Ascending aorta (tissue), 2 donors: ENCODE measurements at regions not wholly inside any gene's neighbourhood (a gene's known extent, or its start where the extent isn't known, plus 50 kb on each side); places are given as distances from the start of the nearest gene placed in this dataset.

Source experiments
- DNase-seq, 2 donors: peaks; one replicate each; pipeline ENCODE4 v3.0.0-alpha.2; 2019; ENCODE audit warnings: low spot score in 2 of 2
- H3K27ac ChIP-seq, 2 donors: fragments of 200-600 bp; sonication (generic); one replicate each; pipeline ENCODE4 v1.5.1; 2016 to 2017; ENCODE audit warnings: mild to moderate bottlenecking in 1 of 2
- H3K27me3 ChIP-seq: fragments of 200-600 bp; sonication (generic); one replicate; pipeline ENCODE4 v1.5.1; 2017
- H3K36me3 ChIP-seq, 2 donors: fragments of 200-600 bp; sonication (generic); one replicate each; pipeline ENCODE4 v1.5.1; 2016
- H3K4me1 ChIP-seq, 2 donors: fragments of 200-600 bp; sonication (generic); one replicate each; pipeline ENCODE4 v1.5.1; 2016 to 2017; ENCODE audit warnings: mild to moderate bottlenecking in 1 of 2
- H3K4me3 ChIP-seq, 2 donors: fragments of 200-600 bp; sonication (generic); one replicate each; pipeline ENCODE4 v1.5.1; 2016 to 2017; ENCODE audit warnings: mild to moderate bottlenecking in 1 of 2
- H3K9me3 ChIP-seq, 2 donors: fragments of 200-600 bp; sonication (generic); one replicate each; pipeline ENCODE4 v1.5.1; 2016
- CTCF ChIP-seq, 3 experiments: fragments of 200-600 bp in 2 of 3; fragments of 450-650 bp in 1 of 3; sonication (generic) in 2 of 3; IDR thresholded peaks; one replicate each; pipeline ENCODE4 v1.5.1; 2016 to 2019; ENCODE audit warnings: antibody characterized with exemption in 3 of 3, mild to moderate bottlenecking in 1 of 3, moderate library complexity in 1 of 3
- intact Hi-C: fragments of 100-400 bp; cut with DNase I; formaldehyde crosslinking; loops from one replicate; pipeline ENCODE4 v1.15.1; 2023

DNA sequence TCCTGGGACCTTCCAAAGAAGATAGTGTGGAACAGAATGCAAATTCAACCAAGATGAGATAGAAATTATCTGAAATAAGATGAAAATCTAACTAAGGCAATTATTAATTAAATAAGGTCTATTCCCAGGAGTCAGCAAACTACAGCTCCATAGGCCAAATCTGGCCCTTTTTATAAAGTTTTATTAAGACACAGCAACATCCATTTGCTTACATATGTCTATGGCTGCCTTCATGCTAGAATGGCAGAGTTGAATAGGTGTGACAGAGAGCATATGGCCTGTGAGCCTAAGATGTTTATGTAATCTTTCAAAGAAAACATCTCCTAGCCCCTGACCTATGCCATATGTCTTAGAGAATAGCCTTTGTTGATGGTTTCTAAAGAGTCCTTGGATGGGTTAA lies 503.0 kb downstream of the EDEM1 start:
- intact Hi-C loops: no loop called here
- H3K27me3 ChIP-seq: no peaks in the 10 kb centered on the region
- no peak overlapping the region for H3K27ac ChIP-seq
- DNase-seq: no peak
- H3K9me3 ChIP-seq: peaks cover 0 to 3% of the 10 kb centered on the region in 2 donors
- no peaks in the 10 kb centered on the region for H3K4me1 ChIP-seq
- H3K4me3 ChIP-seq: no peak overlapping the region
- no peaks in the 10 kb centered on the region for H3K36me3 ChIP-seq
- no peak for TF ChIP-seq CTCF (IDR thresholded peaks at IDR 0.05)

GRCh38 chr3:5690904-5691532 lies 503.5 kb downstream of the EDEM1 start:
- Histone ChIP-seq H3K27ac (no peak overlapping the region), H3K27me3 (no peaks in the 10 kb centered on the region), H3K9me3 (peaks cover 0 to 3% of the 10 kb centered on the region in 2 donors), H3K4me3 (no peak overlapping the region), H3K4me1 (no peaks in the 10 kb centered on the region), H3K36me3 (no peaks in the 10 kb centered on the region)
- no peak for TF ChIP-seq CTCF (IDR thresholded peaks at IDR 0.05)
- intact Hi-C loops: no loop called here
- DNase-seq: no peak

DNA sequence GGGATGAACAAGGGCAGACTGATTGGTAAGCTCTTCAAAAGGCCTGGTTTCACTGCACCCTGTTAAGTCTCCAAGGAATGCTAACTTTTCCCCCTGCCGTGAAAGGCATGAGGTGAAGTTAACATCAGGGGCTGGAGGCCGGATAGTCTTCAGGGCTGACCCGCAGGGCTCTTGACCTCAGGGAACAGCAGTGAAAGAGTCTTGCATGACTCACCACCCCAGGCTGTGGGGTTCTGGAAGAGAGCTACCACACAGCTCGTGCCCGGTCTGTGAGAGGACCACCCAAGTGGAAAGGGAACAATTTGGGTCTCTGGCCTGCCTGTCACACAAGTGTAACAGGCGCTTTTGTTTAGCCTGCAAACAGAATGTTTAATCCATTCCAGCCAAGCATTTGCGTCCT lies 504.9 kb downstream of the EDEM1 start:
- intact Hi-C loops: no loop called here
- DNase-seq: no peak
- no peaks in the 10 kb centered on the region for H3K27me3 ChIP-seq
- H3K9me3 ChIP-seq: peaks cover 0 to 3% of the 10 kb centered on the region in 2 donors
- no peak overlapping the region for H3K4me3 ChIP-seq
- TF ChIP-seq CTCF (IDR thresholded peaks at IDR 0.05): no peak
- no peaks in the 10 kb centered on the region for H3K36me3 ChIP-seq
- H3K27ac ChIP-seq: no peak overlapping the region
- no peaks in the 10 kb centered on the region for H3K4me1 ChIP-seq

- H3K27ac ChIP-seq: no peak overlapping the region
- no peaks in the 10 kb centered on the region for H3K27me3 ChIP-seq
- intact Hi-C loops: no loop called here
- H3K4me1 ChIP-seq: no peaks in the 10 kb centered on the region
- H3K36me3 ChIP-seq: no peaks in the 10 kb centered on the region
- peaks cover 0 to 3% of the 10 kb centered on the region in 2 donors for H3K9me3 ChIP-seq
- no peak for TF ChIP-seq CTCF (IDR thresholded peaks at IDR 0.05)
- no peak for DNase-seq
- H3K4me3 ChIP-seq: no peak overlapping the region
Measured at GRCh38 chr3:5694266-5694665, 506.8 kb downstream of the EDEM1 start.

- intact Hi-C loops: no loop called here
- Histone ChIP-seq H3K4me3 (no peak overlapping the region), H3K36me3 (no peaks in the 10 kb centered on the region), H3K9me3 (no peaks in the 10 kb centered on the region), H3K4me1 (no peaks in the 10 kb centered on the region), H3K27me3 (no peaks in the 10 kb centered on the region), H3K27ac (no peak overlapping the region)
- DNase-seq: no peak
- no peak for TF ChIP-seq CTCF (IDR thresholded peaks at IDR 0.05)
Measured at GRCh38 chr3:5698851-5699250, 511.3 kb downstream of the EDEM1 start.

DNA sequence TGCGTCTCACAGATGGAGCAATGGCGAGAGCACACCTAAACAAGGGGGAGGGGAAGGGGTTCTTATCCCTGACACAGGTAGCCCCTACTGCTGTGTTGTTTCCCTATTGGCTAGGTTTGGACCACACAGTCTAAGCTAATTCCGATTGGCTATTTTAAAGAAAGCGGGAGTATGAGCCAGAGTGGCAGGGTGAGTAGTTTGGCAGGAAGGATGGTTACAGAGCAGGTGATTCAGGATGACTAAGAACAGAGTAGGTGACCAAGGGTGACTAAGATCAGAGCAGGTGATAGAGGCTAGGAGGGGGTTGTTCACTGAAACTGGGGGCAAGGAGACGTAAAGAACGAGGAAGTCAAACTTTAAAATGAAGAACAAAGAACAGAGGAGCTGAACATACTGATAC lies 511.8 kb downstream of the EDEM1 start:
- DNase-seq: no peak
- H3K4me1 ChIP-seq: no peaks in the 10 kb centered on the region
- TF ChIP-seq CTCF (IDR thresholded peaks at IDR 0.05): no peak
- H3K27me3 ChIP-seq: no peaks in the 10 kb centered on the region
- no peaks in the 10 kb centered on the region for H3K36me3 ChIP-seq
- intact Hi-C loops: no loop called here
- no peaks in the 10 kb centered on the region for H3K9me3 ChIP-seq
- H3K27ac ChIP-seq: no peak overlapping the region
- H3K4me3 ChIP-seq: no peak overlapping the region
